GM13977 (cell line): ENCODE measurements at regions not wholly inside any gene's neighbourhood (a gene's known extent, or its start where the extent isn't known, plus 50 kb on each side); places are given as distances from the start of the nearest gene placed in this dataset.
A peak's percentile ranks its signal among the peaks of the same experiment; 100 is the strongest.

Experiments used
- DNase-seq: peaks from one replicate; pipeline ENCODE4 v3.0.0; 2012; ENCODE audit warnings: low spot score
- in situ Hi-C: fragments of 300-500 bp; cut with MboI; formaldehyde crosslinking; loops from one replicate; pipeline ENCODE4 v1.12.0; 2022; ENCODE audit warnings: low sequenced_read_pairs, low pct_unique_long_range_greater_than_20kb, mixed read lengths, inconsistent platforms; ENCODE audit not compliant: unreplicated experiment
- TF ChIP-seq, protein P1 (sequence below): IDR thresholded peaks from 2 replicates; pipeline ENCODE4 v1.5.1; 2012; ENCODE audit warnings: mild to moderate bottlenecking, control low read depth; ENCODE audit not compliant: insufficient read depth; ENCODE audit errors: extremely low read depth, missing control alignments

- DNase-seq = no peak
- in situ Hi-C loops = no loop called here
- TF ChIP-seq, protein P1, sequence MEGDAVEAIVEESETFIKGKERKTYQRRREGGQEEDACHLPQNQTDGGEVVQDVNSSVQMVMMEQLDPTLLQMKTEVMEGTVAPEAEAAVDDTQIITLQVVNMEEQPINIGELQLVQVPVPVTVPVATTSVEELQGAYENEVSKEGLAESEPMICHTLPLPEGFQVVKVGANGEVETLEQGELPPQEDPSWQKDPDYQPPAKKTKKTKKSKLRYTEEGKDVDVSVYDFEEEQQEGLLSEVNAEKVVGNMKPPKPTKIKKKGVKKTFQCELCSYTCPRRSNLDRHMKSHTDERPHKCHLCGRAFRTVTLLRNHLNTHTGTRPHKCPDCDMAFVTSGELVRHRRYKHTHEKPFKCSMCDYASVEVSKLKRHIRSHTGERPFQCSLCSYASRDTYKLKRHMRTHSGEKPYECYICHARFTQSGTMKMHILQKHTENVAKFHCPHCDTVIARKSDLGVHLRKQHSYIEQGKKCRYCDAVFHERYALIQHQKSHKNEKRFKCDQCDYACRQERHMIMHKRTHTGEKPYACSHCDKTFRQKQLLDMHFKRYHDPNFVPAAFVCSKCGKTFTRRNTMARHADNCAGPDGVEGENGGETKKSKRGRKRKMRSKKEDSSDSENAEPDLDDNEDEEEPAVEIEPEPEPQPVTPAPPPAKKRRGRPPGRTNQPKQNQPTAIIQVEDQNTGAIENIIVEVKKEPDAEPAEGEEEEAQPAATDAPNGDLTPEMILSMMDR = no peak
Observed at GRCh38 chr5:42898760-42899159, 87.1 kb upstream of the SELENOP start.

- TF ChIP-seq, protein P1 = no peak
- no peak for DNase-seq
- in situ Hi-C loops = no loop called here
Observed at GRCh38 chr5:42896523-42896922, 84.8 kb upstream of the SELENOP start.

DNA sequence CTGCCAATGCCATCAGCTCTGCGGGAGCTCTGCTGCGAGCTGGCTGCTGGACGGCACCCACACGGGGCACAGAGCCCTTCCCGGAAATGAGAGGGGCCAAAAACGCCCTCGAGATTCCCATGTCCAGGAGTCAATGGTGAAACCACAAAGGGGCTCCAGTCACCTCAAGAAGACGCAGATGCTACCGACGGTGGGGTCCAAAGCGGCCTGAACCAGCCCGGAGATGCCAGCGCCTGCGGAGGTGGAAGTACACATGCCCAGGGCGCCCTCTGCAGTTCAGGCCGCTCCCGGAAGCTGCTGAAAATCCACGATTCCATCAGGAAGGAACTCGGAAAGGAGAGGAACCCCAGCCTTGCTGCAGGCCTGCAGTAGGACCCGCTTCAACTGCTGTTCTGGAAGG, 82.4 kb upstream of the SELENOP start:
- in situ Hi-C loops = no loop called here
- TF ChIP-seq, protein P1 = no peak
- no peak for DNase-seq

GRCh38 chr5:42889311-42889933, 77.7 kb upstream of the SELENOP start:
- in situ Hi-C loops = no loop called here
- peak; percentile 72 for DNase-seq
- TF ChIP-seq, protein P1 = peak; percentile 83

- DNase-seq = no peak
- in situ Hi-C loops = no loop called here
- TF ChIP-seq, protein P1 = no peak
Observed at GRCh38 chr5:42888771-42889170, 77.1 kb upstream of the SELENOP start.

GRCh38 chr5:42887575-42887974, 75.9 kb upstream of the SELENOP start:
- in situ Hi-C loops = no loop called here
- TF ChIP-seq, protein P1 = no peak
- DNase-seq = no peak
